IMR-90 (cell line): ENCODE measurements at regions not wholly inside any gene's neighbourhood (a gene's known extent, or its start where the extent isn't known, plus 50 kb on each side); places are given as distances from the start of the nearest gene placed in this dataset.

Experiments
- ATAC-seq: fragments of 200-7000 bp; cut with Tn5 transposase; 2 replicates; pipeline ENCODE4 v1.9.1; 2020; ENCODE audit warnings: low read depth, mild to moderate bottlenecking, moderate library complexity
- BruUV-seq: library from RNA; stranded (reverse); fragments of 400-500 nt; replicated peaks from 2 replicates; lab custom pipeline; 2021; lab: Mats Ljungman, UMichigan
- CTCF ChIA-PET: fragments of 300-600 bp; formaldehyde crosslinking; extraction: SDS; loops from one replicate; lab custom pipeline; 2021; ENCODE audit warnings: antibody characterized with exemption; lab: Yijun Ruan, JAX
- POLR2A ChIA-PET: fragments of 300-600 bp; sonication (Branson Sonifier 250); formaldehyde crosslinking; loops from one replicate; lab custom pipeline; 2022; ENCODE audit warnings: antibody characterized with exemption; ENCODE audit not compliant: unreplicated experiment; lab: Charles Lee
- DNase-seq: peaks from one replicate; pipeline ENCODE4 v3.0.0; 2013
- H2AFZ ChIP-seq: replicated peaks from 2 replicates; pipeline ENCODE3; 2013; ENCODE audit warnings: low read length, mild to moderate bottlenecking; ENCODE audit not compliant: poor library complexity
- H2AK5ac ChIP-seq: 2 replicates; pipeline ENCODE4 v1.6.1; 2013; ENCODE audit warnings: low read depth, low read length, inconsistent platforms
- H2AK9ac ChIP-seq: replicated peaks from 2 replicates; pipeline ENCODE3; 2013; ENCODE audit warnings: mild to moderate bottlenecking, low read depth, low read length, moderate library complexity; ENCODE audit not compliant: poor library complexity
- H2BK120ac ChIP-seq: 2 replicates; pipeline ENCODE4 v1.6.1; 2013; ENCODE audit warnings: low read depth, low read length, inconsistent platforms
- H2BK15ac ChIP-seq: 3 replicates; pipeline ENCODE4 v1.6.1; 2013; ENCODE audit warnings: low read depth, low read length, inconsistent platforms
- H2BK20ac ChIP-seq: 2 replicates; pipeline ENCODE4 v1.6.1; 2013; ENCODE audit warnings: low read depth, mild to moderate bottlenecking, inconsistent platforms, low read length, moderate library complexity
- H2BK5ac ChIP-seq: 2 replicates; pipeline ENCODE4 v1.6.1; 2013; ENCODE audit warnings: mild to moderate bottlenecking, low read depth, low read length, inconsistent platforms; ENCODE audit not compliant: poor library complexity, severe bottlenecking
- H3K14ac ChIP-seq: replicated peaks from 2 replicates; pipeline ENCODE4 v1.6.1; 2013; ENCODE audit warnings: low read depth, low read length, inconsistent platforms
- H3K18ac ChIP-seq: 2 replicates; pipeline ENCODE4 v1.6.1; 2013; ENCODE audit warnings: low read depth, low read length, control low read depth
- H3K23ac ChIP-seq: 2 replicates; pipeline ENCODE4 v1.6.1; 2013; ENCODE audit warnings: low read depth, low read length, inconsistent platforms
- H3K27ac ChIP-seq: 2 replicates; pipeline ENCODE4 v1.5.1; 2013; ENCODE audit warnings: mild to moderate bottlenecking, control low read depth, low read length; ENCODE audit not compliant: insufficient read depth
- H3K27me3 ChIP-seq: 2 replicates; pipeline ENCODE4 v1.6.1; 2013; ENCODE audit warnings: low read length; ENCODE audit not compliant: control insufficient read depth, insufficient read depth
- H3K36me3 ChIP-seq: 2 replicates; pipeline ENCODE4 v1.6.1; 2013; ENCODE audit warnings: low read length, mixed read lengths; ENCODE audit not compliant: control insufficient read depth, insufficient read depth
- H3K4ac ChIP-seq: 2 replicates; pipeline ENCODE4 v1.6.1; 2013; ENCODE audit warnings: low read depth, low read length, inconsistent platforms
- H3K4me1 ChIP-seq: 2 replicates; pipeline ENCODE4 v1.6.1; 2013; ENCODE audit warnings: low read length, mixed read lengths; ENCODE audit not compliant: control insufficient read depth, insufficient read depth
- H3K4me2 ChIP-seq: 2 replicates; pipeline ENCODE4 v1.6.1; 2013; ENCODE audit warnings: low read depth, mild to moderate bottlenecking, control low read depth, low read length, moderate library complexity
- H3K4me3 ChIP-seq: 2 replicates; pipeline ENCODE4 v1.5.1; 2013; ENCODE audit warnings: low read depth, mild to moderate bottlenecking, control low read depth, low read length, moderate library complexity; ENCODE audit not compliant: insufficient read depth
- H3K56ac ChIP-seq: 2 replicates; pipeline ENCODE4 v1.6.1; 2013; ENCODE audit warnings: low read length, inconsistent platforms; ENCODE audit not compliant: insufficient read depth; ENCODE audit errors: extremely low read depth
- H3K79me1 ChIP-seq, 2 experiments: 2 replicates each; pipeline ENCODE4 v1.6.1; 2013; ENCODE audit warnings: low read length in 2 of 2, inconsistent platforms in 1 of 2, low read depth in 1 of 2
- H3K9ac ChIP-seq: 2 replicates; pipeline ENCODE4 v1.6.1; 2013; ENCODE audit warnings: low read depth, low read length, control low read depth
- H3K9me1 ChIP-seq: 2 replicates; pipeline ENCODE4 v1.6.1; 2013; ENCODE audit warnings: low read length, inconsistent platforms; ENCODE audit not compliant: insufficient read depth
- H3K9me3 ChIP-seq: 2 replicates; pipeline ENCODE4 v1.6.1; 2013; ENCODE audit warnings: low read length; ENCODE audit not compliant: control insufficient read depth, insufficient read depth
- H4K20me1 ChIP-seq: 2 replicates; pipeline ENCODE4 v1.6.1; 2013; ENCODE audit warnings: low read length, inconsistent platforms; ENCODE audit not compliant: insufficient read depth
- H4K5ac ChIP-seq: 2 replicates; pipeline ENCODE4 v1.6.1; 2013; ENCODE audit warnings: mild to moderate bottlenecking, low read depth, low read length, control low read depth
- H4K8ac ChIP-seq, 2 experiments: 2 replicates each; pipeline ENCODE4 v1.6.1; 2013; ENCODE audit warnings: low read depth in 2 of 2, low read length in 2 of 2, control low read depth in 1 of 2, inconsistent platforms in 1 of 2
- H4K91ac ChIP-seq: 2 replicates; pipeline ENCODE4 v1.6.1; 2013; ENCODE audit warnings: low read depth, low read length, inconsistent platforms; ENCODE audit not compliant: insufficient read depth
- BHLHE40 ChIP-seq: fragments of 150-350 bp; IDR thresholded peaks from 2 replicates; pipeline ENCODE4 v1.6.1; 2016; ENCODE audit warnings: mild to moderate bottlenecking, low read depth, low read length
- CEBPB ChIP-seq: IDR thresholded peaks from 2 replicates; pipeline ENCODE4 v1.6.1; 2012; ENCODE audit warnings: low read depth, low read length, improper control_type of control experiment
- CHD1 ChIP-seq: IDR thresholded peaks from 2 replicates; pipeline ENCODE4 v1.6.1; 2012; ENCODE audit warnings: low read depth, low read length, improper control_type of control experiment
- FOS ChIP-seq: fragments of 150-350 bp; IDR thresholded peaks from 2 replicates; pipeline ENCODE4 v1.6.1; 2016; ENCODE audit warnings: low read depth, low read length
- MAFK ChIP-seq: IDR thresholded peaks from 2 replicates; pipeline ENCODE4 v1.6.1; 2012; ENCODE audit warnings: low read depth, low read length, improper control_type of control experiment
- MXI1 ChIP-seq: IDR thresholded peaks from 2 replicates; pipeline ENCODE4 v1.6.1; 2012; ENCODE audit warnings: low read depth, mild to moderate bottlenecking, low read length, moderate library complexity, borderline replicate concordance
- POLR2A ChIP-seq: IDR thresholded peaks from 2 replicates; pipeline ENCODE4 v1.6.1; 2012; ENCODE audit warnings: mild to moderate bottlenecking, low read depth, low read length
- RAD21 ChIP-seq: IDR thresholded peaks from 2 replicates; pipeline ENCODE4 v1.6.1; 2012; ENCODE audit warnings: low read length, improper control_type of control experiment
- RCOR1 ChIP-seq: IDR thresholded peaks from 2 replicates; pipeline ENCODE4 v1.6.1; 2012; ENCODE audit warnings: mild to moderate bottlenecking, low read length, improper control_type of control experiment; ENCODE audit not compliant: insufficient replicate concordance
- RFX5 ChIP-seq: IDR thresholded peaks from 2 replicates; pipeline ENCODE4 v1.8.0; 2012; ENCODE audit warnings: low read depth, mild to moderate bottlenecking, low read length, moderate library complexity
- SMC3 ChIP-seq: fragments of 150-350 bp; IDR thresholded peaks from 2 replicates; pipeline ENCODE4 v1.6.1; 2016; ENCODE audit warnings: low read depth, mild to moderate bottlenecking, antibody characterized with exemption, low read length, moderate library complexity
- WGBS, 2 experiments: methylation state at CpG; one replicate each; pipeline versions ENCODE4 v1.1.5 to v1.1.7; 2013; ENCODE audit warnings: missing lambda C conversion rate in 2 of 2; ENCODE audit not compliant: insufficient read length in 1 of 2; ENCODE audit errors: extremely low coverage in 2 of 2; 5-methylcytosine and 5-hydroxymethylcytosine counted together
- dilution Hi-C: fragments of 300-500 bp; cut with HindIII; formaldehyde crosslinking; loops from one replicate; pipeline ENCODE4 v1.14.3; 2018; ENCODE audit warnings: low sequenced_read_pairs; ENCODE audit not compliant: unreplicated experiment
- in situ Hi-C: fragments of 300-500 bp; cut with MboI; formaldehyde crosslinking; loops from 3 replicates; pipeline ENCODE4 v1.14.3; 2019; ENCODE audit warnings: low sequenced_read_pairs, inconsistent platforms, mixed read lengths
- intact Hi-C: fragments of 100-400 bp; cut with micrococcal nuclease; formaldehyde crosslinking; loops from 2 replicates; pipeline ENCODE4 v1.10.0; 2022
- TF ChIP-seq, protein P1 (sequence below): conservative IDR thresholded peaks from 2 replicates; pipeline ENCODE4 v1.5.1; 2012; ENCODE audit warnings: mild to moderate bottlenecking, low read depth, low read length, improper control_type of control experiment
- TF ChIP-seq, protein P2 (sequence below): fragments of 150-350 bp; IDR thresholded peaks from 2 replicates; pipeline ENCODE4 v1.6.1; 2016; ENCODE audit warnings: low read depth, mild to moderate bottlenecking, low read length, moderate library complexity, borderline replicate concordance
- TF ChIP-seq, protein P3 (sequence below): fragments of 150-350 bp; IDR thresholded peaks from 2 replicates; pipeline ENCODE4 v1.6.1; 2017; ENCODE audit warnings: mild to moderate bottlenecking, antibody characterized with exemption, low read length, low read depth

DNA sequence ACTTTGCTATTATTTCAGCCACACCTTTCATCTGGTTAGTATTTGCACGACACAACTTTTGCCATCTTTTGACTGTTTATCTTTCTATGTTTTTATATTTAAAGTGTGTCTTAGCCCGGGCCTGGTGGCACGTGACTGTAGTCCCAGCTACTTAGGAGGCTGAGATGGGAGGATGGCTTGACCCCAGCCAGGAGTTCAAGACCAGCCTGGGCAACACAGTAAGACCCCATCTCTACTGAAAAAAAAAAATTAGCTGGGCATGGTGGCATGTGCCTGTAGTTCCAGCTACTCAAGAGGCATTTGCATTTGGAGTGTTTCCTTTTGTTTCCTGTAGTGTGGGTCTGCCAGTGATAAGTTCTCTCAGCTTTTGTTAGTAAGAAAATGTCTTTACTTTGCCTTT lies 88.7 kb upstream of the GLI2 start:
- no peak overlapping the region for H3K4me2 ChIP-seq
- H3K9me1 ChIP-seq, result 0 out of 2 replicates have a peak, but pooled peaks cover 3% of the 10 kb centered on the region
- H3K18ac ChIP-seq, result peak overlapping the region; percentile 22; the same call in 1 of the 2 replicates
- WGBS, 2 experiments, result no CpG with 5 or more reads among the region's 3 CpGs
- no peak overlapping the region for H2AK9ac ChIP-seq
- peak overlapping the region; percentile 36; the same call in 1 of the 2 replicates for H3K56ac ChIP-seq
- in situ Hi-C loops, result no loop called here
- no peak for ATAC-seq
- peak overlapping the region; percentile 47; the same call in 1 of the 2 replicates for H2BK20ac ChIP-seq
- H3K36me3 ChIP-seq, result no peaks in the 10 kb centered on the region
- peak overlapping the region; percentile 29 for H3K27ac ChIP-seq
- DNase-seq, result no peak
- H3K9me3 ChIP-seq, result peaks cover 18% of the 10 kb centered on the region
- peak overlapping the region; percentile 27; the same call in 1 of the 2 replicates for H4K91ac ChIP-seq
- peak overlapping the region; percentile 79 for H2BK5ac ChIP-seq
- no peaks in the 10 kb centered on the region for H4K20me1 ChIP-seq
- H3K4me3 ChIP-seq, result no peak overlapping the region
- H4K8ac ChIP-seq, result peak overlapping the region; percentile 56 to 68; a peak in 2 of 4 replicates
- TF ChIP-seq, protein P1, sequence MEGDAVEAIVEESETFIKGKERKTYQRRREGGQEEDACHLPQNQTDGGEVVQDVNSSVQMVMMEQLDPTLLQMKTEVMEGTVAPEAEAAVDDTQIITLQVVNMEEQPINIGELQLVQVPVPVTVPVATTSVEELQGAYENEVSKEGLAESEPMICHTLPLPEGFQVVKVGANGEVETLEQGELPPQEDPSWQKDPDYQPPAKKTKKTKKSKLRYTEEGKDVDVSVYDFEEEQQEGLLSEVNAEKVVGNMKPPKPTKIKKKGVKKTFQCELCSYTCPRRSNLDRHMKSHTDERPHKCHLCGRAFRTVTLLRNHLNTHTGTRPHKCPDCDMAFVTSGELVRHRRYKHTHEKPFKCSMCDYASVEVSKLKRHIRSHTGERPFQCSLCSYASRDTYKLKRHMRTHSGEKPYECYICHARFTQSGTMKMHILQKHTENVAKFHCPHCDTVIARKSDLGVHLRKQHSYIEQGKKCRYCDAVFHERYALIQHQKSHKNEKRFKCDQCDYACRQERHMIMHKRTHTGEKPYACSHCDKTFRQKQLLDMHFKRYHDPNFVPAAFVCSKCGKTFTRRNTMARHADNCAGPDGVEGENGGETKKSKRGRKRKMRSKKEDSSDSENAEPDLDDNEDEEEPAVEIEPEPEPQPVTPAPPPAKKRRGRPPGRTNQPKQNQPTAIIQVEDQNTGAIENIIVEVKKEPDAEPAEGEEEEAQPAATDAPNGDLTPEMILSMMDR, result no peak
- TF ChIP-seq MAFK, result no peak
- TF ChIP-seq CEBPB, result no peak
- TF ChIP-seq SMC3, result no peak
- no peak for TF ChIP-seq RAD21
- no peak for TF ChIP-seq BHLHE40
- TF ChIP-seq, protein P2, sequence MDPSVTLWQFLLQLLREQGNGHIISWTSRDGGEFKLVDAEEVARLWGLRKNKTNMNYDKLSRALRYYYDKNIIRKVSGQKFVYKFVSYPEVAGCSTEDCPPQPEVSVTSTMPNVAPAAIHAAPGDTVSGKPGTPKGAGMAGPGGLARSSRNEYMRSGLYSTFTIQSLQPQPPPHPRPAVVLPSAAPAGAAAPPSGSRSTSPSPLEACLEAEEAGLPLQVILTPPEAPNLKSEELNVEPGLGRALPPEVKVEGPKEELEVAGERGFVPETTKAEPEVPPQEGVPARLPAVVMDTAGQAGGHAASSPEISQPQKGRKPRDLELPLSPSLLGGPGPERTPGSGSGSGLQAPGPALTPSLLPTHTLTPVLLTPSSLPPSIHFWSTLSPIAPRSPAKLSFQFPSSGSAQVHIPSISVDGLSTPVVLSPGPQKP, result no peak
- TF ChIP-seq CHD1, result no peak
- TF ChIP-seq, protein P3, sequence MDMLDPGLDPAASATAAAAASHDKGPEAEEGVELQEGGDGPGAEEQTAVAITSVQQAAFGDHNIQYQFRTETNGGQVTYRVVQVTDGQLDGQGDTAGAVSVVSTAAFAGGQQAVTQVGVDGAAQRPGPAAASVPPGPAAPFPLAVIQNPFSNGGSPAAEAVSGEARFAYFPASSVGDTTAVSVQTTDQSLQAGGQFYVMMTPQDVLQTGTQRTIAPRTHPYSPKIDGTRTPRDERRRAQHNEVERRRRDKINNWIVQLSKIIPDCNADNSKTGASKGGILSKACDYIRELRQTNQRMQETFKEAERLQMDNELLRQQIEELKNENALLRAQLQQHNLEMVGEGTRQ, result no peak
- TF ChIP-seq RCOR1, result no peak
- no peak for TF ChIP-seq FOS
- TF ChIP-seq POLR2A, result no peak
- no peak for TF ChIP-seq RFX5
- TF ChIP-seq MXI1, result no peak
- ChIA-PET CTCF (no interaction called here), POLR2A (no interaction called here)
- no peak overlapping the region for H3K14ac ChIP-seq
- peak overlapping the region; percentile 16; the same call in 1 of the 2 replicates for H2AK5ac ChIP-seq
- BruUV-seq, result no TSS peak
- H2AFZ ChIP-seq, result no peak overlapping the region
- no peak overlapping the region for H3K9ac ChIP-seq
- H3K23ac ChIP-seq, result no peak overlapping the region
- no peak overlapping the region for H4K5ac ChIP-seq
- no peak overlapping the region; the same call in 2 of the 3 replicates for H2BK15ac ChIP-seq
- dilution Hi-C loops, result no loop called here
- intact Hi-C loops, result no loop called here
- H3K27me3 ChIP-seq, result no peaks in the 10 kb centered on the region; the same call in 1 of the 2 replicates
- no peaks in the 10 kb centered on the region for H3K79me1 ChIP-seq
- H3K4ac ChIP-seq, result peak overlapping the region; percentile 24
- H2BK120ac ChIP-seq, result peak overlapping the region; percentile 16; the same call in 1 of the 2 replicates
- peaks cover 2% of the 10 kb centered on the region; the same call in 1 of the 2 replicates for H3K4me1 ChIP-seq
